ENCODE measurements at regions not wholly inside any gene's neighbourhood (a gene's known extent, or its start where the extent isn't known, plus 50 kb on each side); places are given as distances from the start of the nearest gene placed in this dataset.

DNA sequence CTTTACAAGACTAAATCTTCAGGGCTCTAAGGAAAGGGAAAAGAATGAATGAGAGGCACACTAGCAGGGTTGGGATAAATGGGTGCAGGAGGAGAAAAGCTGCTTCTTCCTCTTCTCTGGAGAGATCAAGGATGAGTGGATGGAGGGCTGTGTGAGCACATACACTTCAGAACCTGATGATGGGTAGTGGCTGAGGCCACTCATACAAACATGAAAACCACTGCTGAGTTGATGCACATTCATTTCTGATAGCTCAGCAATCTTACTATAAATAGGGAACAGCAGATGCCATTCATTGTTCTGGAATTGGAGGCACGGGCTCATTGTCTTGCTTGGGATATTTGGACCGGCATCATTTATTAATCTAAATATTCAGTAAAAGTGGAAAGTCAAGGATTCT lies 152.4 kb upstream of the KCTD1 start:
- no peak for DNase-seq (ENCODE audit: low spot score)

DNA sequence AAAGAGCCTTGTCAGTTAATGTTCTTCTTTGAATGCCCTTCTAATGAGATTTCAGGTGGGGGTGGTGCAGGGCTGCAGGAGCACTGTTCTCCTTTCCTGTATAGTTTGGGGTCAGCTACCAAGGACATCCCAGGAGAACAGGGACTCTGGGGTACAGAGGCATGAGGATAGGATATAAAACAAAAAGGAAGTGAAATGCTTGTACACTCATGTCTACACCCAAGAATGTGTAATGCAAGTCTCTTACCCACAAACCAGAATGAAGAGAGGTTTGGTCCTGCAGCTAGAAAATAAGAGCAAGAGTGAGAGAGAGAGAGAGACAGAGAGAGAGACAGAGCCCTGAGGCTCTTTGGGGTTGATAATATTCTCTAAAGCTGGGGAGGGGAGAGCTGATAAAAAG lies 151.8 kb upstream of the KCTD1 start:
- DNase-seq (ENCODE audit: low spot score), result no peak

DNA sequence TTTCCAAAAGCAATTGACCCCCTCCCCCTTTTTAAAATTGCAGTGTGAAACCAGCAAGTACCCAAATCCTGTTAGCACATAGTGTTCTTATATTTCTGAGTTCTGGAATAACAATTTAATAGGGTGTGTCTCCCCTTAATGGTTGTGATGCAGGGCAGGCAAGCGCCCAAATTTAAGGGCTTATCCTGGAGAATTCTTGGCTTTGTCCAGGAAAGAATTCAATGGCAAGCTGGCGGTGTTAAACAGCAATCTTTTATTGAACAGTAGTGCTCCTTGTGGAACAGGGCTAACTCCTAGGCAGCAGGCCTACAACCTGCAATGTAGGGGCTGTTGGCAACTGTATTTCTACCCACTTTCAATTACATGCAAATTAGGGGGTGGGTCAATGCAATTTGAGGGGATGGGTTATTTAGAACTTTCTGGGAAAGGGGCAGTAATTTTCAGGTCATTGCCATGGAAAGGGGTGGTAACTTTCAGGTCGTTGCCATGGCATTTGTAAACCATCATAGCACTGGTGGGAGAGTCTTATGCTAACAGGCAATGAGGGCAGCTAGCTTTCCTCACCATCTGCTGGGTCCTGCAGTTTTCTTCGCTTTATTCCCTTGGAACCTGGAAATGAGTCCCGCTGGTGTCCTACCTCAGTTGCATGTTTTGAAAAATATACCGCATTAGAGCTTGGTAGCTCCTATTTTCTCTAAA lies 149.0 kb upstream of the KCTD1 start:
- no peak for DNase-seq (ENCODE audit: low spot score)

DNA sequence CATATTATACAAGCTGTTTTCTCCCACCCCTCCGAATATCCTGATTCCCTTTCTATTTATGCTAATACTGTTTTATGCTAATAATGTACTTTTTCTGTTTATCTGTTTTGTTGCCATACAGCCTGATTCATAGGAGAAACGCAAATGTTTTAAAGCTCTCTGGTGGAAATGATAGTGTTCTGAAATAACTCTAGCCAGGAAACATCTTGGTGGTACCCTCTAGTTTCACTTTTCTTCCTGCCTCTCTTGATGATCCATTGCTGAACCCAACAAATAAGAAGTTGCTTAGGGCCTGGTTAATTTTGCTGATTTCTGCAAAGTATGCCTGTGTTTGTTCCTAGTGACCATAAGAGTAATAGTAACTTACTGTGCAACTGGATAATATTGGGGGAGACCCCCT lies 148.4 kb upstream of the KCTD1 start:
- DNase-seq (ENCODE audit: low spot score), result no peak

DNA sequence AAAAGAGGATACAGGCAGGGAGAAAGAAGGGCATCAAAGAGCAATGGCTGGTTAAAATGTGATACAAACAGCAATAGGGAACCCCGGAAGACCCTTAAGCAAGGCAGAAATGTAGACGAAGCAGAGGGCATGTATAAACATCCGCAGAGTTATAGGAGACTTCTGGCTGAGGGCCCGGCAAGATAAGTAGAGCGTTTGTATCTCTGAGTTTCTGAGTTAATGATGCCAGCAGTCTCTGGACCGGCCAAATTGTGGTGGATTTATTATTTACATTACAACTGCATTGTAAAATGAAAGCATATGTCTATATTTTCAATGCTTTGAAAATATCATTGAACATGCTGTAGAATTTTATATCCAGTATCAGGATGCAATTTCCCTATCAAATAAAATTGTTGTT lies 148.0 kb upstream of the KCTD1 start:
- DNase-seq (ENCODE audit: low spot score), result no peak

DNA sequence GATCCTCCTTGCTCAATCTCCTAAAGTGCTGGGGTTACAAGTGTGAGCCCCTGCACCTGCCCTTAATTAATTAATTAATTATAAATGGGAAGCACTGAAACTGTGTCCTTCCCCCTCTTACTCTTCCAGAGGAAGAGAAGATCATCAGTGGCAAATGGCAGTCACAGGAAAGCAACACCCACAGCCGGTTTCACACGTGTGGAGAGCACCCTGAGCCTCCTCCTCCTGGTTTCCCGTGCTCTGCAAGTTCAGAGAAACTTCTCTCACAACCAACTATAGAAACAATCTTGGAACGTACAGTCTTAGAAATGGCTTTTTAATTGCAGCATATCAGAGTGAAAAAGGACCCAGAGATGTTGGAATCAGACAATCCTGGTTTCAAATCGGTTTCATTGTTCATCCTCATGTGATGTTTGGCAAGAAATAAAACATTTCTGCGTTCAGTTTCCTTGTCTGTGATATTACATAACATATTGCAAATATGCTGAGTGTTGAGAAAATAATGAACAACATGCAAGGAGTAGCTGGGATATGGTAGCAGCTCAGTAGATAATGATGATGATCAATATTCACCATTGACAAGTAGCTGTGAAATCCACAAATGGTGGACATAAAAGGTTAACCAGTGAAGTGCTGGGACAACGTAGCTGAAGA lies 141.0 kb upstream of the KCTD1 start:
- no peak for DNase-seq (ENCODE audit: low spot score)

DNA sequence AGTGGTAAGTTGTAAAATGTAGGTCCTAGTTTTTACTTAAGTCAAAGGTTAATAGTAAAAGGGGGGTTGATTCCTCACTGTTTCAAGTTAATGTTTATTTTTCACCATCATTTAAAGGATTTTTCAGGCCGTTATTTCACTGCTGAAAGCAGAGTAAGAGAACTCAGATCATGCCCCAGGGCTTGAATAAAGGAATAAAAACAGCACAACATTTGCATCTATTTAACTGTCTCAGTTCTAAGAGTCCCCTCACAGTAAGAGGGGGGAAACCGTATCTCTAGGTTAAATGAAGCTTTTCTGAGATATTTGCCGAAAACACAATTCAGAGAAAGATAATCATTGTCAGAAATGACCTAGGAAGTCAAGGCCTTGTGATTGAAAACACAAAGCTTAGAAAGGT lies 138.2 kb upstream of the KCTD1 start:
- no peak for DNase-seq (ENCODE audit: low spot score)

DNA sequence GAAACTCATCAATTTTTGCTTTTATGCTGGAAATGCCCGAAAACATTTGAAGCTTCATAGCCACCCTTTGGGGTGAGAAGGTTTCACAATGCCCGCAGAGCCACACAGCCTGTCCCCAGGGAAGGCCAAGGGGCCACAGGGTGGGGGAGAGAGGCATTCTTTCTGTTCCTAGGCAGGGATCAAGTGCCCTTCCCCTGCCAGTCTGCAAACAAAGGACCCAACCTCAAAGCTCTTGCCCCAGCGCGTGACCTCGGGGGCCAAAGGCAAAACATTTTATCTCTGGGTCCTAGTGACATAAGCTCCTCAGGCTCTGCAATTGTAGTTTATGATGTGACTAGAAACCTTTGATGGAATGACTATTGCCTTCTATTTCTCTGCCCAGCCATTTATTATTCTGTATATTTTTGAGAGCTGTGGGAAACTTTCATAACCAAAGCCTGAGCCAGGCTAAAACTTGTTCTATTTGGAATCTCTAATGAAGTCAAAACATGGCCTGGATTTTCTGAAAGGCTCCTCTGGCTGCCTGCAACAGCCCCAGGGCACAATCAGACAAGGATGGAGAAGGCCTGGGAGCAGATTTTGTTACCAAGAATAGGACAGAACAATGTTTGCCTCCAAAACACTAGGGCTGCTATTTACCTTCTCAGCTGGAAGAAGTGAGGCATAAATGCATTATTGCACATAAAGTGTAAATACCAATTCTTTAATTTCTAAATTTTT lies 137.2 kb upstream of the KCTD1 start:
- DNase-seq (ENCODE audit: low spot score), result no peak

DNA sequence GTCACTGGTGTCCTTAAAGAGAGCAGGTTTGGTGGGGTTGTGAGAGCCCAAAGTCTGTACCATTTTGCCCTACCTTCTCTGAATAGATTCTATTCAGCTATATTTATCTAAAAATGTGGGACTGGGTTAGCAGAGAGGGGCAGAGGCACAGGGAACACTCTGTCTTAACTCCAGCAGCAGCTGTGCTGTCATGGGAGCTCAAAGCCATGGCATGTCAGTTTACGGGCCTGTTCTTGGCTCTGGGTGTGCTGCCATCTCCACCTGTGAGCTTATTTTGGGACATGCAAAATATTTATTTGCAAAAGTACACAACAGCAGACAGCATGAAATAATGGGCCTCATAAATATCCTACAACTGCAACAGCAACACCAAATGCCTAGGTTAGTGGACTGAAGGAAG lies 129.6 kb upstream of the KCTD1 start:
- DNase-seq (ENCODE audit: low spot score), result no peak

DNA sequence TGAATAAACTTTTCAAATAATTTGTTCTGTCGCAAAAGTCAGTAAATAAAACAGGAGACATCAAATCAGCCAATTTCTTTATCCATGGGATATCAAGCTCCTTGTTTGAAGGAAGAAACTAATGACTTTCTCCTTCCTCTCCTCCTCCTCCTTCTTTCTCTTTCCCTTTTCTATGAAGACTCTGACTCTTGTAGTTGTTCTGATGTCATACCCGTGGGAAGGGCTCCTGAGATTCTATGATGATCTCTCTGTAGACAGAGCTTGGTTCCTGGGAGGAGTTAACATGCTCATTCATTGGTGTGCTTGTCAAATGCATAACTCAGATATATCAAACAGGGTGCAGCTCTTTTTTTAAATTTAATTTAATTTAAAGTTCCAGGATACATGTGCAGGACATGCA lies 118.7 kb upstream of the KCTD1 start:
- DNase-seq (ENCODE audit: low spot score), result no peak

DNA sequence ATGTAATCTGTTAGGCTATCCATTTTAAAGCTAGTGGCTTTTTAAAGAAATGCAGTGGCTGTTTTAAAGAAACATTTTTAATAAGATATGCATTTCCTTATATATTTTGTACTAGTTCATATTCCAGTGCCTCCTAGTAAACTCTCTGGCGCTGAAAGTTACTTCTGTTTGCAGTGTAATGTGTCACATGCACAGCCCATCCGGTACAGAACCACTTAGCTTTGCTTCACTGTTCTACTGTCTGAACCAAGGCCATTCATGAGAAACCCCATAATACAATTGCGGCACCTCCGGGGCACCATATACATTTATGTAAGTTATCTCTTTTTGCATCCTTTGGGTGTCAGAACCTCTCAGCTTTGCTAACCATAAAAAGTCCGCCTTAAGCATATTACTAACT lies 114.6 kb upstream of the KCTD1 start:
- DNase-seq (ENCODE audit: low spot score), result no peak

DNA sequence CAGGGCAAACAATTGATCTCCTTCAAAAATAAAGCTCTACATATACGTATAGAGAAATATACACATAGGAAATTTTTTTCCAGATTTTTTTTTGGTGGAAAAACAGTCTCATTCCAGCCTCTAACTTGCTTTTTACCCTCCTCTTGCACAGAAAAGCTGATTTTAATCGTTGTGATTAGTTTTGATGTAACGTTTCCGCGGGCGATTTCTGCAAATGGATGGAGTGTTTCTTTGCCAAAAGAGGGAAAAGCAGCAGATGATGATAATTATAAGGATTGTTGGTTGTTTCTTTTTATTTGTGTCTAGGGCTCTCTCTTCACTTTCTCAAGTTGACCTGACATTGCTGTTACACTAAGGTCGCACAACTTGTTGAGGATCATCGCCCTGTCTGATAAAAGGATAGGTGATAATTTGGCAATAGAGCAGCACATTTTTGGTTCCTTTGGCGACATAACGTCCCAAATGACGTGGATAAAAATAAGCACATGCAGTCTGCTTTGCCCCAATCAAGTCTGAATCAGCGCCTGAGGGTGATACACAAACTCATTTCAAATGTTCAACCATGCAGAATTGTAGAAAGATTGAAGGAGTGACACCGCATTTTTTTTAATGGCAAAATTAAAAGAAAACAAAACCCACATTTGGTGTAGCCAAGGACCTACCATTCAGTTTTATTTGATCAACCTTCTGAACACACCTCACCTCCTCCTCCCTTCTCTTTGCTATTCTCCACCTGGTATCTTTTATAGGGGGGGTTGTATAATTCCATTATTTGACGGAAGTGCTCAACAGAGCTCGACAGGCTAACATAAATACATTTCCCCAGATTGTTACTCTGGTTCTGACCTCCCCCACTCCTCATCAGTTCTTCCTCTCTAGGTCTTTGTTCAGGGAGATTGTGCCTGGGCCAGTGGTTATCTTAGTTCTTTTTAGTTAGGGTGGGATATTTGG lies 109.6 kb upstream of the KCTD1 start:
- DNase-seq (ENCODE audit: low spot score), result no peak

DNA sequence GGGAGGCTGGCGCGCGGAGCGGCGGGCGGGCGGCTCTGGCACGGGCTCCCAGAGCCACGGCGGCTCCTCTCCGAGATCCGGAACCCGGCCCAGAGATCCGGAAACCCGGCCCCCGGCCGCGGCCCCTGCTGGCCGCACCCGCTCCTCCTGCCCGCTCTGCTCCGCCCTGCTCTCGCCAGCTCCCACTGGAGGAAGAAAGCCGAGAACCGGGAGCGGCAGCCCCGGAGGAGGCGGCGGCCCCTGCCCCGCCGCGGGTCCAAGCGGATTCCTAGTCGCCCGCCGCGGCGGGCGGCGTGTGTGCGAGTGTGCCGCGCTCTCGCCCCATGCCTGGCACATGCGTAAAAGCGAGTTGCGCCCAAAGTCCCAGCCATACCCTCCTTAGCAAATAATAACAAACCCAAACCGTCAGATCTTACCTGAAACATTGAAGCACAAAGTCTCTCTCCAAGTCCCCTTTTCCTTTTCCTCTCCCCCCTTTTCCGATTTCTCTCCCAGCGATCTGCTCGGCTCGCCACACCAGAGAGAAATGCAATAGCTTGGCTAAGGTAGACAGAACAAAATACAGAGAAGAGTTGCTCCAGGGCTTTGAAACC lies 108.7 kb upstream of the KCTD1 start:
- no peak for DNase-seq (ENCODE audit: low spot score)

DNA sequence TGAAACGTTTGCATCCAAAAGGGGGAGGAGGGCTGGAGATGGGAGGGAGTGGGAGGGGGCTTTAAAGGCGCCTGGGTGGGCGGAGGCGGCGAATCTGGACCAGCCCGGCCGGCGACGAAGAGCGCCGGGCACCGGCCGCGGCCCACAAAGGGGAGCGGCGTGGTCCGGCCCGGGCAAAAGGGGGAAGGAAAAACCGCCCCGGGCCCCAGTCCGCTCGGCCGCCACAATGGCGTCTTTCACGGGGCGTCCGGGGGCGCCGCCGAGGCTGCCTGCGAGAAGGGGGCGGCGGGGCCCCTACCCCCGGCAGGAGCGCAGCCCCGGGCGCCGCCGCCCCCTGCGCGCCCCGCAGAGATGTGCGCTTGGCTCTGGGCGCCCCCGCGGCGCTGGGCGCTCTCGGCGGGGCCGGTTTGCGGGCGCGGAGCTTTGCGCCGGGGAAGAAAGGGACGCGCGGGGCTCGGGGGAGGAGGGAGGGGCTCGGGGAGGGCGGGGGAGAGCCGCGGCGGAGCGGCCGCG lies 108.1 kb upstream of the KCTD1 start:
- DNase-seq (ENCODE audit: low spot score), result no peak

DNA sequence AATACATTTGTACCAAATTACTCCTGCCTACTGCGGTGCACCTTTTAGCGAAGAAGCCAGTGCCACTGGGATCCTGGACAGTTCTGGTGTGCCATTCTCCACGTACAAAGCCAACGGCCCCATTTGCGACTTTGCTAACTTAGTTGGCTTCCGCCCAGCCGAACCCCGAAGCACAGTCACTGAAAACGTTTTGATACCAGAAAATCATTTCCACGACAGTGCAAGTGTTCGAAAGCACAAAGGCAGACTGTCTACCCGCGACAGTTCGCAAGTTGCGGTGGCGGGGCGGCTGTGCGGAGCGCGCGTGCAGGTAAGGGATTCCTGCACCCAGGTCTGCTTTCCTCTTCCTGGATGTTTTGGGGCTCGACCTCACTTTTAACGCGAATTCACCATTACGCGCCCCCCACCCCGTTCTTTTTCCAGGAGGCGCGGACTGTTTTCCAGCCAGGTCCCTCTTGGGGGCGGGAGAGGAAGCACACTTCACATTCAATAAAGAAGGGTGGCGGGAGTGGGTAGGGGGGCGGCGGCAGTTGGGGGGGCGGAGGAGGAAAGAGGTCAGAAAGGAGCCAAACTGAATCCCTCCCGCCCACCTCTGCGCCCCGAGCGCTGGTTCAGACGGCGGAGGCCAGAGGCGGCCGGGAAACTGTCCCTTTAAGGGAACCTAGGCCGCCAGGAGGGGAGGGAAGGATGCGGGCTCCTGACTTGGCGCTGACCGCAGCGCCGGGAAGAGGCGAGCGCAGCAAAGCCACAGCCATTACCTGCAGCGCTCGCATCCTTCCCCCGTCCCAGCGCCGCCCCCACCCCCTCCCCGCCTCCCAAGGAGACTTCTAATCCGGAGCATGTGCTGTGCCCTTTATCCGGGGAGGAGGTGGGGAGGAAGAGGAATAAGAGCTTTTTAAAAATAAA lies 107.4 kb upstream of the KCTD1 start:
- DNase-seq (ENCODE audit: low spot score), result no peak

DNA sequence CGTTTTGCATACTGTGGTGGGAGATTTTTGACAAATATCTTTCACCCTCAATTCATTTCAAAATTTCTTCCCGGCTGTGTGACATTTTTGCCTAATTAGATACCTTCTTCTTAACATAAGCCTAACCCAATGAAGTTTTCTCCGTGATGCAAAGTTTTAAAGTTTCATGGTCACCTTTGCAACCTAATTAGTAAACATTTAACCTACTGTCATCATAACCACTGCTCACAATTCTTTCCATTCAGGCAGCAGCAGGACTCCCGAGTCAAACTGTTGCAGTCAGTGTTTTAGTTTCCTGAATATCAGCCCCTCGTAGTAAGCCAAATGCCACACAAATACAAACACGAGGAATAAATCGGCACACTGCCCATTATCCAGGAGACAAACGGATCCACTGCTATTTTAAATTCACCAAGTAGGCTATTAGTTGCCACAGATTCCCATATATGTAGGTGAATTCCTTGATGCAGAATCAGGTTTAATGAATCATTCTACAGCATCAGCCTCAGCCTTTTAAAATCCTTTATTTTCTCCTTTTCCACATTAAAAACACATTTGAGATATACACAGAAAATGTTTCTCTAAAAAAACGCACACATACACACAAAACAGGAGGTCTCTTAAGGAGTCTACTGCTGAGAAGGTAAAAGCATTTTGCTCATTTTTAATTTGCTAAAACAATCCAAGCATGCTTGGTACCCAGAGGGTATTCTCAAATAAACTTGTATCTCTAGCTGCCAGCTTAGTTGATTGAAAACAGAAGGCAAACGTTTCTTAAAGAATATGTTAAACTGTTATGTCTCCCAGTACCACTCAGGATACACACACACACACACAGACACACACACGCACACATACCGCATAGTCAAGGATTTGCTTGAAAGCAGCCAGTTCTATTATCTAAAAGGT lies 106.5 kb upstream of the KCTD1 start:
- no peak for DNase-seq (ENCODE audit: low spot score)

DNA sequence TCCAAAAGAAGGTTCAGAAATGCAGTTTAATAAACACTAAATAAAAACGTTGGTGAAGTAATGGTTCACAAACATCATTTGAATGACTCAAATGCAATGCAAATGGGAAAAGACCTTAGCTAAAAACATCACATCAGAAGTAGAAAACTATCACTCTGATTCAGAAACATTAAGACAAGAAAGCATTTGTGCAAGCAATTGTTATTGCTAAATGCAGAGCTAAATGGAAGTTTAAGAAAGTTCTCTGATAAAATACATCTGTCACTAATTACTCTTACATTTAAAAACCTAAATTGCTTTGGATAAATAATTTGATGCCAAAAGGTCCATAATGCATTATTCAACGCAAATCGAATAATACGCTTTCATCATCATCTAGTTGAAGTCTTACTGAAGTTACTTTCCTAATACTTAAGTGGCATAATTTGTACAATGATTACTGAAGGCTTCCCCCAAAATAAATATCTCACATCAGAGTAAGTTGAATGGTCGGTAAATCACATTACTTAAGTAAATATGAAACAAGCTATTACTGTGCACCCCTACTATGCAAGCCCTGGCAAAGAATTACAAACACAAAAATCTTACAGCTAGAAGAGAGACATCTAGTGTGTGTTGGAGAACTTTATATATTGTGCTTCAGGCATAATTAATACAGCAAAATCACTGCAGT lies 105.7 kb upstream of the KCTD1 start:
- no peak for DNase-seq (ENCODE audit: low spot score)

DNA sequence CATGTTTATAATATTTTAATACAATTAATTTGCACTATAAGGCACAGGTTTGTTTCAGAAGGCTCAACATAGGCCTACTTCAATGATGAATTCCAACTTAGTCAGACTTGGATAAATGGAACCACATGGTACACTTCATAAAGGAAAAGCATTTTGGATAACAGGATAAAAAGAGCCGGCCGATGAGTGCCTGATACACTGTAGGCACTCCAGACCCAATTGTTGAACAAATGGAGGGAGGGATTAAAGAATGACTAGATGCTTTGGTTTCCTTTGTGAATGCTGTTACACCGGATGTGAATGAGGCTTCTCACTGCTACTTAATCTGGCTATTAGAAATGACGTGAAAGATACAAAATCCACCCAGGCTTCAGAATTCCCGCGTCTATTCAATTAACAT lies 104.1 kb upstream of the KCTD1 start:
- no peak for DNase-seq (ENCODE audit: low spot score)

All from kidney capillary endothelial cell (primary cell).